Endodermal cell (in vitro differentiated cells): ENCODE measurements at regions not wholly inside any gene's neighbourhood (a gene's known extent, or its start where the extent isn't known, plus 50 kb on each side); places are given as distances from the start of the nearest gene placed in this dataset.
"Not testable (repeated sequence)": the region's sequence is repeated elsewhere in the genome, so short reads cannot be mapped to it uniquely, and the experiment has no call there.

ENCODE experiments used
- DNase-seq: peaks from one replicate; pipeline ENCODE4 v3.0.0-alpha.2; 2017
- H3K27ac ChIP-seq: 2 replicates; pipeline ENCODE4 v1.5.1; 2013; ENCODE audit warnings: mild to moderate bottlenecking, low read depth, low read length, moderate library complexity
- H3K27me3 ChIP-seq: 2 replicates; pipeline ENCODE4 v1.6.1; 2013; ENCODE audit warnings: mild to moderate bottlenecking, low read length, moderate library complexity; ENCODE audit not compliant: insufficient read depth, control insufficient read depth, poor library complexity, severe bottlenecking
- H3K36me3 ChIP-seq: 2 replicates; pipeline ENCODE4 v1.7.0; 2013; ENCODE audit warnings: mild to moderate bottlenecking, low read length, moderate library complexity; ENCODE audit not compliant: control insufficient read depth, insufficient read depth
- H3K4me1 ChIP-seq: one replicate; pipeline ENCODE4 v1.7.0; 2013; ENCODE audit warnings: low read length; ENCODE audit not compliant: control insufficient read depth, insufficient read depth
- H3K4me3 ChIP-seq: 2 replicates; pipeline ENCODE4 v1.5.1; 2013; ENCODE audit warnings: mild to moderate bottlenecking, low read length, moderate library complexity
- H3K9ac ChIP-seq: 2 replicates; pipeline ENCODE4 v1.6.1; 2013; ENCODE audit warnings: mild to moderate bottlenecking, low read length, moderate library complexity; ENCODE audit not compliant: poor library complexity, severe bottlenecking; ENCODE audit errors: extremely low read depth
- H3K9me3 ChIP-seq: 2 replicates; pipeline ENCODE4 v1.6.1; 2013; ENCODE audit warnings: mild to moderate bottlenecking, low read length, moderate library complexity; ENCODE audit not compliant: control insufficient read depth
- H3K27ac Mint-ChIP-seq: 2 replicates; pipeline ENCODE4 v1.8.0; 2020; ENCODE audit warnings: mixed read lengths
- H3K27me3 Mint-ChIP-seq: 2 replicates; pipeline ENCODE4 v1.8.0; 2021; ENCODE audit warnings: mild to moderate bottlenecking, mixed read lengths; ENCODE audit not compliant: insufficient read depth
- H3K36me3 Mint-ChIP-seq: 2 replicates; pipeline ENCODE4 v1.8.0; 2020; ENCODE audit warnings: low read depth, mixed read lengths
- H3K4me1 Mint-ChIP-seq: 2 replicates; pipeline ENCODE4 v1.8.0; 2020; ENCODE audit warnings: mixed read lengths
- H3K4me3 Mint-ChIP-seq: 2 replicates; pipeline ENCODE4 v1.8.0; 2020; ENCODE audit warnings: mild to moderate bottlenecking, moderate library complexity, mixed read lengths
- H3K9me3 Mint-ChIP-seq: 2 replicates; pipeline ENCODE4 v1.8.0; 2020; ENCODE audit warnings: mild to moderate bottlenecking, mixed read lengths
- CTCF ChIP-seq: fragments of 200-600 bp; sonication (generic); conservative IDR thresholded peaks from 2 replicates; pipeline ENCODE4 v1.5.0; 2021; ENCODE audit warnings: antibody characterized with exemption, mild to moderate bottlenecking
- WGBS, 2 experiments: methylation state at CpG; one replicate each; pipeline versions ENCODE4 v1.1.5 to v1.1.7; 2013; ENCODE audit warnings: missing lambda C conversion rate in 2 of 2, mixed read lengths in 1 of 2; ENCODE audit not compliant: insufficient coverage in 1 of 2, insufficient read length in 1 of 2; 5-methylcytosine and 5-hydroxymethylcytosine counted together

GRCh38 chr11:24412722-24413121 lies 84.1 kb upstream of the LUZP2 start:
- H3K27me3 Mint-ChIP-seq = no peaks in the 10 kb centered on the region
- Histone ChIP-seq H3K9ac (no peak overlapping the region), H3K9me3 (no peaks in the 10 kb centered on the region), H3K4me3 (no peak overlapping the region), H3K4me1 (no peaks in the 10 kb centered on the region), H3K27me3 (no peaks in the 10 kb centered on the region), H3K36me3 (no peaks in the 10 kb centered on the region), H3K27ac (no peak overlapping the region)
- WGBS, 2 experiments = 87 to 100% methylated on average over 1 to 2 of the region's 2 CpGs
- TF ChIP-seq CTCF = no peak
- H3K27ac Mint-ChIP-seq = no peak overlapping the region
- H3K9me3 Mint-ChIP-seq = peaks cover 12% of the 10 kb centered on the region
- no peak overlapping the region for H3K4me3 Mint-ChIP-seq
- peaks cover 4% of the 10 kb centered on the region for H3K4me1 Mint-ChIP-seq
- DNase-seq = no peak
- H3K36me3 Mint-ChIP-seq = peaks cover 2% of the 10 kb centered on the region

- no peak overlapping the region for H3K27ac ChIP-seq
- Mint-ChIP-seq H3K4me1 (no peaks in the 10 kb centered on the region), H3K27me3 (no peaks in the 10 kb centered on the region), H3K36me3 (peaks cover 2% of the 10 kb centered on the region), H3K9me3 (peaks cover 12% of the 10 kb centered on the region), H3K4me3 (no peak overlapping the region), H3K27ac (no peak overlapping the region)
- WGBS, 2 experiments = no CpG with 5 or more reads among the region's 1 CpG
- no peaks in the 10 kb centered on the region for H3K9me3 ChIP-seq
- no peaks in the 10 kb centered on the region for H3K4me1 ChIP-seq
- no peak for TF ChIP-seq CTCF
- no peak overlapping the region for H3K4me3 ChIP-seq
- no peak overlapping the region for H3K9ac ChIP-seq
- no peak for DNase-seq
- H3K36me3 ChIP-seq = no peaks in the 10 kb centered on the region
- no peaks in the 10 kb centered on the region for H3K27me3 ChIP-seq
Observed at GRCh38 chr11:24413391-24413790, 83.5 kb upstream of the LUZP2 start.

GRCh38 chr11:24415955-24416636 lies 80.8 kb upstream of the LUZP2 start:
- H3K36me3 ChIP-seq, H3K9me3 ChIP-seq, H3K27me3 ChIP-seq, H3K9ac ChIP-seq, H3K36me3 Mint-ChIP-seq, H3K4me1 Mint-ChIP-seq, H3K27me3 Mint-ChIP-seq, H3K4me1 ChIP-seq, DNase-seq, H3K27ac Mint-ChIP-seq, H3K27ac ChIP-seq, H3K4me3 Mint-ChIP-seq, H3K4me3 ChIP-seq: not testable (repeated sequence)
- peaks cover 12% of the 10 kb centered on the region for H3K9me3 Mint-ChIP-seq
- 95% methylated on average over 7 to 34 of the region's 34 CpGs for WGBS, 2 experiments

- Histone ChIP-seq H3K9me3 (no peaks in the 10 kb centered on the region), H3K9ac (no peak overlapping the region), H3K4me1 (no peaks in the 10 kb centered on the region), H3K4me3 (no peak overlapping the region), H3K27me3 (no peaks in the 10 kb centered on the region), H3K27ac (no peak overlapping the region), H3K36me3 (no peaks in the 10 kb centered on the region)
- WGBS, 2 experiments = 76 to 91% methylated on average over 2 to 3 of the region's 3 CpGs
- Mint-ChIP-seq H3K27ac (no peak overlapping the region), H3K9me3 (peaks cover under 1% of the 10 kb centered on the region), H3K27me3 (no peaks in the 10 kb centered on the region), H3K4me1 (no peaks in the 10 kb centered on the region), H3K4me3 (no peak overlapping the region), H3K36me3 (no peaks in the 10 kb centered on the region)
- no peak for TF ChIP-seq CTCF
- no peak for DNase-seq
Observed at GRCh38 chr11:24421766-24422165, 75.1 kb upstream of the LUZP2 start.
